GM12878 (cell line): ENCODE measurements at regions not wholly inside any gene's neighbourhood (a gene's known extent, or its start where the extent isn't known, plus 50 kb on each side); places are given as distances from the start of the nearest gene placed in this dataset.

Experiments used
- ASH2L ChIP-seq: fragments of 300-600, 200-600 bp; sonication (generic); IDR thresholded peaks from 2 replicates; pipeline ENCODE4 v1.6.1; 2017; ENCODE audit warnings: low read depth, mild to moderate bottlenecking, borderline replicate concordance
- ETV6 ChIP-seq, 2 experiments: fragments of 450-650 bp in 1 of 2; IDR thresholded peaks in 1 of 2; conservative IDR thresholded peaks in 1 of 2; 2 replicates each; pipeline ENCODE4 v1.6.1; 2014; ENCODE audit warnings: antibody characterized with exemption in 1 of 2, borderline replicate concordance in 1 of 2, low read depth in 1 of 2, mild to moderate bottlenecking in 1 of 2, moderate library complexity in 1 of 2
- FOXM1 ChIP-seq: IDR thresholded peaks from 2 replicates; pipeline ENCODE4 v1.6.1; 2012; ENCODE audit warnings: low read depth, mild to moderate bottlenecking, inconsistent platforms, low read length, moderate library complexity
- KAT2A ChIP-seq: conservative IDR thresholded peaks from 2 replicates; pipeline ENCODE4 v1.6.1; 2011; ENCODE audit warnings: low read depth, low read length; ENCODE audit not compliant: control insufficient read depth
- LARP7 ChIP-seq: fragments of 450-650 bp; IDR thresholded peaks from 2 replicates; pipeline ENCODE4 v1.6.1; 2017; ENCODE audit warnings: mild to moderate bottlenecking
- NFIC ChIP-seq: IDR thresholded peaks from 2 replicates; pipeline ENCODE4 v1.6.1; 2012; ENCODE audit warnings: low read depth, mild to moderate bottlenecking, inconsistent platforms, low read length, moderate library complexity
- NFYB ChIP-seq: IDR thresholded peaks from 2 replicates; pipeline ENCODE4 v1.6.1; 2011; ENCODE audit warnings: low read depth, mild to moderate bottlenecking, low read length, improper control_type of control experiment, moderate library complexity; ENCODE audit not compliant: insufficient read depth
- POLR2AphosphoS5 ChIP-seq: IDR thresholded peaks from 2 replicates; pipeline ENCODE4 v1.6.1; 2011; ENCODE audit warnings: mild to moderate bottlenecking, low read length, inconsistent platforms
- TBL1XR1 ChIP-seq: IDR thresholded peaks from 2 replicates; pipeline ENCODE4 v1.6.1; 2012; ENCODE audit warnings: low read depth, low read length, improper control_type of control experiment
- ZNF274 ChIP-seq: IDR thresholded peaks from one replicate; pipeline ENCODE4 v1.8.0; 2011; ENCODE audit not compliant: insufficient read length, insufficient read depth
- TF ChIP-seq, protein P1 (sequence below): fragments of 450-650 bp; IDR thresholded peaks from 2 replicates; pipeline ENCODE4 v1.6.1; 2014; ENCODE audit warnings: mild to moderate bottlenecking
- TF ChIP-seq, protein P2 (sequence below): IDR thresholded peaks from 2 replicates; pipeline ENCODE4 v1.6.1; 2012; ENCODE audit warnings: mild to moderate bottlenecking, low read depth, low read length

DNA sequence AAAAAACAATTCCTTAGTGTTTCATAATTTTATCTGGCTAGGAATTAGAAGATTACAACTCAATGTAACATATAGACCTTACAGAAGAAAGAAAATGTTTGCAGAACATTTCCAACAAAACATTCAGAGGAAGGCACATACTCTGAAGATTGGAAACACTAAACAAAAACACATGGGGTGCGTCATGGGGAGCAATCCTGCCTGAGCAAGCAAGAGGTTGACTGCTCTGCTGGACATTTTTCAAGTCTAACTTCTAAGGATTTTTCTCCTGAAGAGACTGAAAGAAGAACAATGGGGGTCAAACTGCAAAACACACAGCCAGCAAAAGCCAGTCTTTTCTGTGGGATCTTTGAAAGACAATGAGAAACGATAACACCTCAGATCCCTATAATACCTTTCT is 182.8 kb downstream of the GUCY2F start:
- TF ChIP-seq NFYB (no peak), FOXM1 (no peak), ZNF274 (no peak), ETV6 (conservative IDR thresholded peaks at IDR 0.05 in 1 of 2, IDR thresholded peaks at IDR 0.05 in 1 of 2; ENCODE audit: borderline replicate concordance in 1 of 2, low read depth in 1 of 2) (no peak), POLR2AphosphoS5 (no peak), NFIC (no peak), ASH2L (no peak), LARP7 (no peak), TBL1XR1 (no peak), KAT2A (no peak)
- TF ChIP-seq, protein P1, sequence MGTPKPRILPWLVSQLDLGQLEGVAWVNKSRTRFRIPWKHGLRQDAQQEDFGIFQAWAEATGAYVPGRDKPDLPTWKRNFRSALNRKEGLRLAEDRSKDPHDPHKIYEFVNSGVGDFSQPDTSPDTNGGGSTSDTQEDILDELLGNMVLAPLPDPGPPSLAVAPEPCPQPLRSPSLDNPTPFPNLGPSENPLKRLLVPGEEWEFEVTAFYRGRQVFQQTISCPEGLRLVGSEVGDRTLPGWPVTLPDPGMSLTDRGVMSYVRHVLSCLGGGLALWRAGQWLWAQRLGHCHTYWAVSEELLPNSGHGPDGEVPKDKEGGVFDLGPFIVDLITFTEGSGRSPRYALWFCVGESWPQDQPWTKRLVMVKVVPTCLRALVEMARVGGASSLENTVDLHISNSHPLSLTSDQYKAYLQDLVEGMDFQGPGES: no peak
- TF ChIP-seq, protein P2, sequence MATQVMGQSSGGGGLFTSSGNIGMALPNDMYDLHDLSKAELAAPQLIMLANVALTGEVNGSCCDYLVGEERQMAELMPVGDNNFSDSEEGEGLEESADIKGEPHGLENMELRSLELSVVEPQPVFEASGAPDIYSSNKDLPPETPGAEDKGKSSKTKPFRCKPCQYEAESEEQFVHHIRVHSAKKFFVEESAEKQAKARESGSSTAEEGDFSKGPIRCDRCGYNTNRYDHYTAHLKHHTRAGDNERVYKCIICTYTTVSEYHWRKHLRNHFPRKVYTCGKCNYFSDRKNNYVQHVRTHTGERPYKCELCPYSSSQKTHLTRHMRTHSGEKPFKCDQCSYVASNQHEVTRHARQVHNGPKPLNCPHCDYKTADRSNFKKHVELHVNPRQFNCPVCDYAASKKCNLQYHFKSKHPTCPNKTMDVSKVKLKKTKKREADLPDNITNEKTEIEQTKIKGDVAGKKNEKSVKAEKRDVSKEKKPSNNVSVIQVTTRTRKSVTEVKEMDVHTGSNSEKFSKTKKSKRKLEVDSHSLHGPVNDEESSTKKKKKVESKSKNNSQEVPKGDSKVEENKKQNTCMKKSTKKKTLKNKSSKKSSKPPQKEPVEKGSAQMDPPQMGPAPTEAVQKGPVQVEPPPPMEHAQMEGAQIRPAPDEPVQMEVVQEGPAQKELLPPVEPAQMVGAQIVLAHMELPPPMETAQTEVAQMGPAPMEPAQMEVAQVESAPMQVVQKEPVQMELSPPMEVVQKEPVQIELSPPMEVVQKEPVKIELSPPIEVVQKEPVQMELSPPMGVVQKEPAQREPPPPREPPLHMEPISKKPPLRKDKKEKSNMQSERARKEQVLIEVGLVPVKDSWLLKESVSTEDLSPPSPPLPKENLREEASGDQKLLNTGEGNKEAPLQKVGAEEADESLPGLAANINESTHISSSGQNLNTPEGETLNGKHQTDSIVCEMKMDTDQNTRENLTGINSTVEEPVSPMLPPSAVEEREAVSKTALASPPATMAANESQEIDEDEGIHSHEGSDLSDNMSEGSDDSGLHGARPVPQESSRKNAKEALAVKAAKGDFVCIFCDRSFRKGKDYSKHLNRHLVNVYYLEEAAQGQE: no peak
